DOHH2 (cell line): ENCODE measurements at regions not wholly inside any gene's neighbourhood (a gene's known extent, or its start where the extent isn't known, plus 50 kb on each side); places are given as distances from the start of the nearest gene placed in this dataset.

Experiments used
- H3F3A ChIP-seq: fragments of 200-600 bp; sonication (generic), shearing (Covaris generic); 2 replicates; pipeline ENCODE4 v1.6.0; 2016; ENCODE audit warnings: antibody characterized with exemption, mild to moderate bottlenecking; ENCODE audit not compliant: control insufficient read depth, insufficient read depth
- H3K27ac ChIP-seq: fragments of 200-600 bp; sonication (generic); 2 replicates; pipeline ENCODE4 v1.5.1; 2014; ENCODE audit warnings: low read depth, mild to moderate bottlenecking, low read length, moderate library complexity
- H3K27me3 ChIP-seq: fragments of 200-600 bp; sonication (generic); 2 replicates; pipeline ENCODE4 v1.6.1; 2014; ENCODE audit warnings: mild to moderate bottlenecking, low read length, mixed read lengths; ENCODE audit not compliant: control insufficient read depth
- H3K36me3 ChIP-seq: fragments of 200-600 bp; sonication (generic); 2 replicates; pipeline ENCODE4 v1.6.1; 2014; ENCODE audit warnings: mild to moderate bottlenecking, low read length, moderate library complexity, mixed read lengths; ENCODE audit not compliant: control insufficient read depth
- H3K4me1 ChIP-seq: fragments of 200-600 bp; sonication (generic); 2 replicates; pipeline ENCODE4 v1.6.1; 2014; ENCODE audit warnings: mild to moderate bottlenecking, low read length, mixed read lengths; ENCODE audit not compliant: control insufficient read depth
- H3K4me2 ChIP-seq: fragments of 200-600 bp; sonication (generic); 2 replicates; pipeline ENCODE4 v1.6.0; 2014; ENCODE audit warnings: mild to moderate bottlenecking, low read length, moderate library complexity
- H3K4me3 ChIP-seq: fragments of 200-600 bp; sonication (generic); 2 replicates; pipeline ENCODE4 v1.5.1; 2014; ENCODE audit warnings: mild to moderate bottlenecking, low read length, mixed read lengths
- H3K79me2 ChIP-seq: fragments of 200-600 bp; sonication (generic); 2 replicates; pipeline ENCODE4 v1.6.1; 2014; ENCODE audit warnings: mild to moderate bottlenecking, low read length, mixed read lengths; ENCODE audit not compliant: control insufficient read depth
- H3K9me2 ChIP-seq: fragments of 200-600 bp; sonication (generic); replicated peaks from 2 replicates; pipeline ENCODE4 v1.6.1; 2014; ENCODE audit warnings: mild to moderate bottlenecking, low read length, mixed read lengths; ENCODE audit not compliant: control insufficient read depth
- H3K9me3 ChIP-seq: fragments of 200-600 bp; sonication (generic); 2 replicates; pipeline ENCODE4 v1.6.1; 2014; ENCODE audit warnings: antibody characterized with exemption, low read length, mixed read lengths; ENCODE audit not compliant: control insufficient read depth, insufficient read depth
- H4K20me1 ChIP-seq: fragments of 200-600 bp; sonication (generic); 2 replicates; pipeline ENCODE4 v1.6.0; 2014; ENCODE audit warnings: low read depth, mild to moderate bottlenecking, antibody characterized with exemption, low read length, moderate library complexity; ENCODE audit not compliant: control insufficient read depth, insufficient read depth
- CTCF ChIP-seq: fragments of 200-600 bp; sonication (generic); IDR thresholded peaks from one replicate; pipeline ENCODE4 v1.5.1; 2014; ENCODE audit warnings: antibody characterized with exemption, mild to moderate bottlenecking, low read depth, low read length; ENCODE audit not compliant: poor library complexity, severe bottlenecking
- EZH2phosphoT487 ChIP-seq: fragments of 200-600 bp; sonication (generic); IDR thresholded peaks from 2 replicates; pipeline ENCODE4 v1.6.1; 2017; ENCODE audit warnings: borderline replicate concordance, mild to moderate bottlenecking, antibody characterized with exemption, low read length, moderate library complexity, mixed read lengths

GRCh38 chr9:21687351-21687750, 115.1 kb upstream of the MTAP start:
- no peaks in the 10 kb centered on the region for H3K36me3 ChIP-seq
- H3F3A ChIP-seq, result no peaks in the 10 kb centered on the region
- no peak overlapping the region for H3K27ac ChIP-seq
- no peak overlapping the region for H3K4me2 ChIP-seq
- TF ChIP-seq CTCF (no peak), EZH2phosphoT487 (no peak)
- no peaks in the 10 kb centered on the region for H3K79me2 ChIP-seq
- no peaks in the 10 kb centered on the region for H3K9me3 ChIP-seq
- no peaks in the 10 kb centered on the region for H4K20me1 ChIP-seq
- no peaks in the 10 kb centered on the region; the same call in 1 of the 2 replicates for H3K27me3 ChIP-seq
- H3K4me1 ChIP-seq, result no peaks in the 10 kb centered on the region
- H3K9me2 ChIP-seq, result no peaks in the 10 kb centered on the region
- H3K4me3 ChIP-seq, result no peak overlapping the region

- Histone ChIP-seq H3K4me1 (no peaks in the 10 kb centered on the region), H3K4me3 (no peak overlapping the region), H3K9me3 (no peaks in the 10 kb centered on the region), H3K27ac (no peak overlapping the region), H3K9me2 (no peaks in the 10 kb centered on the region), H3K27me3 (no peaks in the 10 kb centered on the region; the same call in 1 of the 2 replicates), H3K36me3 (no peaks in the 10 kb centered on the region), H4K20me1 (no peaks in the 10 kb centered on the region), H3F3A (no peaks in the 10 kb centered on the region), H3K4me2 (no peak overlapping the region), H3K79me2 (no peaks in the 10 kb centered on the region)
- TF ChIP-seq EZH2phosphoT487 (no peak), CTCF (no peak)
These were observed 114.0 kb upstream of the MTAP start for GRCh38 chr9:21688108-21689102.

DNA sequence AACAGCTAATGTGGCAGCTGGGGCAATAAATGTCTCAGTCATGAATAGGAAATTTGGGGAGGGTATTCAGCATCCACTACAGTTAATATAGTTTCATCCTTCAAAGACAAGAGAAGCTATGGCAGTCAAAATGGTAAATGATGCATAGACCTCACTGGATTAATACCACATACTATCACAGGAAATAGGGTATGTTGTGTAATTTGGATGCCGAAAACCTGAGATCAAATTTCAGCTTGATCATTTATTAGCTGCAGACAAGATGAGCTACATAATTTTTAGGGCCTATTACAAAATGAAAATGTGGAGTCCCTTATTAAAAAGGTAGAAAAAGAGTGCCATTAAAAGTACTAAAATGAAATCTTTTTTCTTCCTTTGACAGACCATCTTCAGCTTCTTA, 112.6 kb upstream of the MTAP start:
- Histone ChIP-seq H3K4me1 (no peaks in the 10 kb centered on the region), H3K27ac (no peak overlapping the region), H3K4me2 (no peak overlapping the region)

More for the DNA sequence above, 112.6 kb upstream of the MTAP start:
- no peaks in the 10 kb centered on the region for H3K9me2 ChIP-seq
- H4K20me1 ChIP-seq, result no peaks in the 10 kb centered on the region
- no peaks in the 10 kb centered on the region for H3K36me3 ChIP-seq
- H3K9me3 ChIP-seq, result no peaks in the 10 kb centered on the region
- TF ChIP-seq CTCF (no peak), EZH2phosphoT487 (no peak)
- no peaks in the 10 kb centered on the region for H3F3A ChIP-seq
- H3K4me3 ChIP-seq, result no peak overlapping the region
- H3K79me2 ChIP-seq, result no peaks in the 10 kb centered on the region
- H3K27me3 ChIP-seq, result no peaks in the 10 kb centered on the region; the same call in 1 of the 2 replicates
